Sigmoid colon (tissue), 4 donors: ENCODE measurements at regions not wholly inside any gene's neighbourhood (a gene's known extent, or its start where the extent isn't known, plus 50 kb on each side); places are given as distances from the start of the nearest gene placed in this dataset.
"Not testable (repeated sequence)": the region's sequence is repeated elsewhere in the genome, so short reads cannot be mapped to it uniquely, and the experiment has no call there.

Experiments
- CTCF ChIP-seq, 4 experiments: fragments of 450-650 bp in 3 of 4; fragments of 200-600 bp in 1 of 4; IDR thresholded peaks; one replicate each; pipeline ENCODE4 v1.5.1; 2016 to 2019; ENCODE audit warnings: antibody characterized with exemption in 4 of 4, mild to moderate bottlenecking in 3 of 4, moderate library complexity in 2 of 4
- EP300 ChIP-seq, 4 donors: sonication (generic); formaldehyde crosslinking; IDR thresholded peaks; one replicate each; pipeline ENCODE4 v1.6.1; 2017; ENCODE audit warnings: antibody characterized with exemption in 4 of 4
- POLR2A ChIP-seq, 2 donors: fragments of 450-650 bp; IDR thresholded peaks; one replicate each; pipeline ENCODE4 v1.6.1; 2016; ENCODE audit warnings: antibody characterized with exemption in 2 of 2, mild to moderate bottlenecking in 2 of 2, moderate library complexity in 2 of 2
- POLR2AphosphoS5 ChIP-seq, 4 donors: sonication (generic); formaldehyde crosslinking; IDR thresholded peaks; one replicate each; pipeline ENCODE4 v1.6.1; 2017; ENCODE audit warnings: antibody characterized with exemption in 4 of 4

GRCh38 chr4:118442115-118442837 lies 89.5 kb upstream of the PRSS12 start:
- TF ChIP-seq CTCF, POLR2A, POLR2AphosphoS5, EP300 (IDR thresholded peaks at IDR 0.05): not testable (repeated sequence)
